ENCODE measurements at regions not wholly inside any gene's neighbourhood (a gene's known extent, or its start where the extent isn't known, plus 50 kb on each side); places are given as distances from the start of the nearest gene placed in this dataset.
"Not testable (repeated sequence)": the region's sequence is repeated elsewhere in the genome, so short reads cannot be mapped to it uniquely, and the experiment has no call there.

- no peak for DNase-seq (ENCODE audit: low spot score)
Observed at GRCh38 chr15:23750179-23750578, 63.1 kb upstream of the NDN start.

GRCh38 chr15:23750776-23751175, 63.7 kb upstream of the NDN start:
- DNase-seq (ENCODE audit: low spot score) = no peak

- no peak for DNase-seq (ENCODE audit: low spot score)
Observed at GRCh38 chr15:23753248-23753647, 66.1 kb upstream of the NDN start.

DNA sequence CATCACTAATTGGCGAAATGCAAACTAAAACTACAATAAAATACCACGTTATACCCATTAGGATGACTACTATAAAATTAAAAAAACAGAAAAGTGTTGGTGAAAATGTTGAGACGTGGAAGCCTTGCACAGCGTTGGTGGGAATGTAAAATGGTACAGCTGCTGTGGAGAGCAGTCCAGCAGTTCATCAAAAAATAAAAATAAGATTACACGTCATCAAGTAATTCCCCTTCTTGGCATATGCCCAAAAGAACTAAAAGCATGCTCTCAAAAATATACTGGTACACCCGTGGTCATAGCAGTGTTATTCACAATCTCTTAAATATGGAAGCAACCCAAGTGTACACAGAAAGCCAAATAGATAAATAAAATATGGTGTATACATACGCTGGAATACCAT, 71.8 kb upstream of the NDN start:
- DNase-seq (ENCODE audit: low spot score) = no peak

GRCh38 chr15:23760024-23760423, 72.9 kb upstream of the NDN start:
- no peak for DNase-seq (ENCODE audit: low spot score)

DNA sequence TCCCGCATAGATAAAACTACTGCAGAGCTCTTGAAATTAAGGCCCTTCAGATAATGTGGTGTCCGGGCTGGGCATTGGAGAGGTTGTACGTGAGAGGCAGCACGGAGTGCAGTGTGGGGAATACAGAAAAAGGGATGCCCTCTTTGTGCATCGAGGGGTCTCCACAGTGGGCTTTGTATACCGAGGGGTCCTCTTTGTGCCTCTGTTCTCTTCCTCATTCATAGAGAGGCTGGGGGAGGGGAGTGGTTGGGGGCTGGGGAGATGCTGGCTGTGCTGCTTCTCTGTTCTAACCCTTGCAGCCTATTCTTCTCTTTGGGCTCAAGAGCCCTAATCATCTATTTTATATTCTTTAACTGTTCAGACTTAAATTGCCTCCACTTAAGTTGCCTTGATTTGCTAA, 74.3 kb upstream of the NDN start:
- DNase-seq (ENCODE audit: low spot score) = no peak

DNA sequence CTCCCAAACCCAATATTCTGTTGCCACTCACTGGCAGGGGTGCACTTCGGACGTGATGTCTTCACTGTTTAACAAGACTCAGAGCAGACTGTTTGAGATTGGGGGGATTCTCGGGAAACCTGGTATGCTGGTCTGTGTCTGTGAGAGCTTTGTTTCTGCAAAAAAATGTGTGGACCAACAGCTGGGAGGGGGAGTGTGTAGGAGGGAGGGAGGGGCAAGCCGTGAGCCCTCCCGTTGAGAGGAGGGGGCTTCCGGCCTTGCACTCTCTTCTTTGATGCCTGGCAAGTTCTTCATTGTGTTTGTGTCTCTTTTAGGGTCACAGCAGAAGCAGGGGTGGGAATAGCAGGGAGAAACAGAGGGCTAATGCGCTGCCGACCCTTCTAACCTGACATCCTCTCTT, 74.9 kb upstream of the NDN start:
- no peak for DNase-seq (ENCODE audit: low spot score)

- no peak for DNase-seq (ENCODE audit: low spot score)
Observed at GRCh38 chr15:23763021-23763420, 75.9 kb upstream of the NDN start.

DNA sequence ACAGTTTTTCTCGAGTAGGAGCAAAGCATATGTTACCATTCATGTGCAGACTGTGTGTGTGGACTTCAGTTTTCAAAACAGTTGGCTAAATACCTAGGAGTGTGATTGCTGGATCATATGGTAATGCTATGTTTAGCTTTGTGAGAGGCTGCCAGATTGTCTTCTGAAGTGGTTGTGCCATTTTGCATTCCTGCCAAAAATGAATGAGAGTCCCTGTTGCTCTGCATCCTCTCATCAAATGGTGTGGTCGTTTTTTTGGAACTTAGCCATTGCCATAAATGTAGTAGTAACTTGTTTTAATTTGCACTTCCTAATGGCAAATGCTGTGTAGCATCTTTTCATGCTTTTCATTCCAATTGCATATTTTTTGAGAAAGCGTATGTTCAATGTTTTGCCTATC, 77.2 kb upstream of the NDN start:
- DNase-seq (ENCODE audit: low spot score) = no peak

DNA sequence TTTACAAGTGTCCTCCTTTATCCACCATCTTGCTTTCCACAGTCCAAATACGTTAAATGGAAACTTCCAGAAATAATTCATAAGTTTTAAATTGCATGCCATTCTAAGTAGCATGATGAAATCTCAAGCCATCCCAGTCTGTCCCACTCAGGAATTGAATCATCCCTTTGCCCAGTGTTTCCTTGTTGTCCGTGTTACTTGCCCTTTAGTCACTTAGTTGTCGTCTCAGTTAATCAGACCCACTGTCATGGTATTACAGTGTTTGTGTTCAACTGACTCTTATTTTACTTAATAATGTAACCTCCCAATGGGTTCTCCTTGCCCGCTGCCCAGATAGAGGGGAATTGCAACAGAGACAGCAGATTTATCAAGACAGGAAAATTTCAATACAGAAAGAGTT, 77.6 kb upstream of the NDN start:
- no peak for DNase-seq (ENCODE audit: low spot score)

- not testable (repeated sequence) for DNase-seq (ENCODE audit: low spot score)
Observed at GRCh38 chr15:23766779-23767178, 79.7 kb upstream of the NDN start.

DNA sequence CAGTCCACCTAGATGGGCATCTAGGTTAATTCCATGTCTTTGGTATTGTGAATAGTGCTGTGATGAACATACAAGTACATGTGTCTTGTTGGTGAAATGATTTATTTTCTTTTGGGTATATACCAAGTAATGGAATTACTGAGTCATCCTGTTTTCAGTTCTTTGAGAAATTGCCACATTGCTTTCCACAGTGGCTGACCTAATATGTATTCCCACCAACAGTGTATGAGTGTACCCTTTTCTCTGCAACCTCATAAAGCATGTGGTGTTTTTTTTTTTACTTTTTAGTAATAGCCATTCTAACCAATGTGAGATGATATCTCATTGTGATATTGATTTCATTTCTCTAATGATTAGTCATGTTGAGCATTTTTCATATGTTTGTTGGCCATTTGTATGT, 86.0 kb upstream of the NDN start:
- no peak for DNase-seq (ENCODE audit: low spot score)

- DNase-seq (ENCODE audit: low spot score) = no peak
Observed at GRCh38 chr15:23787346-23788105, 100.4 kb upstream of the NDN start.

GRCh38 chr15:23793191-23793680, 106.1 kb upstream of the NDN start:
- DNase-seq (ENCODE audit: low spot score) = no peak

DNA sequence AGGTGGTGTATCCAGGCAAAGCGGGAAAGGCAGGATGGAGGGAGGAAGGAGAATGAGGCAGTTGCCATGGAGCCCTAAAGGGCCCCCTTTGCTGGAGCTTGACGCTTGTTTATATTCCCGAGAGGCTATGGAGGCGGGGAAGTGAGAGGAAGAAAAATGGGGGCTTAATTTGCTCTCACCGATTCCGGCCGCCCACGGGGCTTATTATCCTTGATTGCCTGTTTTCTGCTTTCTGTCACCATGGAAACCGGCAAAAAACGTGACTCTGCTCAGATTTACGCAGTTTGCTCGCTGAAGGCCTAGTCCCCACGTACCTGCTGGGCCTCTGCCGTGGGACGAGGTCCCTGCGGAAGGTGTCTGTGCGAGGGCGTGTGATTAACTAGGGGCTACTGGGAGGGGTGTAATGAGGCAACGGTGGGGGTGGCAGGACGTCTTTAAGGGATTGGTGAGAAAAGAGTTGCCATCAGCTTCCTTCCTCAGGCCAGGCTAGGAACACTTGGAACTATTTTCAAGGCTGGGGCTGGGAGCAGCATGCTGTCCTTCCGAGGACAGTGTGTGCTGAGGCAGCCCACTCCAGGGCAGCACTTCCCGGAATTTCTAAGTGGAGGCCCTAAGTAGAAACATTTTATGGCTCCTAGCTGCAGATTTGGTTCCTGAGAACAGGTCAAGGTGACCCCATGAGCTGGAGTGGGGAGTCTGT, 110.8 kb upstream of the NDN start:
- DNase-seq (ENCODE audit: low spot score) = no peak

- DNase-seq (ENCODE audit: low spot score) = no peak
Observed at GRCh38 chr15:23801881-23802280, 114.8 kb upstream of the NDN start.

- not testable (repeated sequence) for DNase-seq (ENCODE audit: low spot score)
Observed at GRCh38 chr15:23802896-23803435, 115.9 kb upstream of the NDN start.

DNA sequence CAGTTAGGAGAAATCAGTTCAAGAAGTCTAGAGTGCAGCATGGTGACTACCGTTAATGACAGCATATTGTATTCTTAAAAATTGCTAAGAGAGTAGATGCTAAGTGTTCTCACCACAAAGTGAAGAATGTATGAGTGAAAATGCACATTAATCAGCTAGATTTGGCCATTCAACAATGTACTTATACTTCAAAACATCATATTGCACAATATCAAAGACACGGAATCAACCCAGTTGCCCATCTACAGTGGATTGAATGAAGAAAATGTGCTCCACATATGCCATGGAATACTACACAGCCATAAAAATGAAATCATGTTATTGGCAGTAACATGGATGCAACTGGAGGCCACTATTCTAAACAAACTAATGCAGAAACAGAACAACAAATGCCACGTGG, 119.9 kb upstream of the NDN start:
- DNase-seq (ENCODE audit: low spot score) = no peak

- no peak for DNase-seq (ENCODE audit: low spot score)
Observed at GRCh38 chr15:23823508-23823907, 136.4 kb upstream of the NDN start.

DNA sequence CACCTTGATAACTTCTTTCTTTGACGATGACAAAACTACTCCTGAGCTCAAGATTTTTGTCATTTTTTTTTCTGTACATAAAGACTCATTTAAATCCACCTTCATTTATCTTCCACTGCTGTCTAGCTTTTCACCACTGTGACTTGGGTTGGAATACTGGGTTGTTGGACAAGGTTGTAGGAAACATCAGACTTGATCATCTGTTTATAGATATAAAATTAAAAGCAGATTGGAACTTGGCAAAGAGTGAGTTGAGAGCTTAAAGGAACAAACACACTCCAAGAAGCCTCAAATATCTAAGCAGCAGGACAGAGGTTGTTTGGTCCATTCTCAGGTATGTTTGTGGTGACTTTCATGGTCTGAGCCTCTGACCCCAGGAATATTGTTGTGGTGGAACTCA, 141.7 kb upstream of the NDN start:
- no peak for DNase-seq (ENCODE audit: low spot score)

DNA sequence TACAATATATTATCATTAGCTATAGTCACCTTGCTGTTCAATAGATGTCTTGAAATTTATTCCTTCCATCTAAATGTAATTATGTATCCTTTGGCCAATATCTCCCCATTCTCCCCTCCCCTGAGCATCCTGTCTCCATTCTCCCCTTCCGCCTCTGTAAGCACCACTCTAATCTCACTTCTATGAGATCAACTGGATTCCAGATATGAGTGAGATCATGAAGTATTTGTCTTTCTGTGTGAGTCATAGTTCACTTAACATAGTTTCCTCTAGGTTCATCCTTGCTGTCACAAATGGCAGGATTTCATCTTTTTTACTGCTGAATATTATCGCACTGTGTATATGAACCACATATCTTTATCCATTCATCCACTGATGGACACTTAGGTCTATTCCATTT, 148.8 kb upstream of the NDN start:
- no peak for DNase-seq (ENCODE audit: low spot score)

DNA sequence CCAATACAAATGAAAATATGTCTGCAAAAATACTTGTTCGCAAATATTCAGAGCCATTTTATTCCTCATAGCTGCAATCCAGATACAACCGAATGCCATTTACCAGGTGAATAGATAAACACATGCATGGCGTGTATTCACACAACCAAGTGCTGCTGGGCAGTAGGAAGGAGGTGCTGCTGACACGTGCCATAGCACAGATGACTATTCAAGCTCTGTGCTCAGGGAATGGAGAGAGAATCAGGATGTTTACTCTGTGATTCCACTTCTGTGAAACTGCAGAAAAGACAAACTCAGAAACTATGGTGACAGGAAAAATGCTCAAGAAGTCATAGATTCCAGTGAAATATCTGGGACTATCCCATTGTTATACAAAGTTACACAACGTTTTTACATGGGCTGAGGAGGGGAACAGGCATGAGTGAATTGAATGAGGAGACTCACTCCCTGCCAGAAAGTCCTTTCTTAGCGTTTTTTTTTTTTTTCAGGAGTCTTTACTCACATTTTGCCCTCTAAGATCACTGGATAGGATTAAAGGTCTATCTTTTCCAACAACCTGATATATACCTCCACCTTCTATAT, 152.9 kb upstream of the NDN start:
- DNase-seq (ENCODE audit: low spot score) = no peak

Measured in mesenteric fat pad (tissue), 1 donor.